ENCODE measurements at regions not wholly inside any gene's neighbourhood (a gene's known extent, or its start where the extent isn't known, plus 50 kb on each side); places are given as distances from the start of the nearest gene placed in this dataset.

DNA sequence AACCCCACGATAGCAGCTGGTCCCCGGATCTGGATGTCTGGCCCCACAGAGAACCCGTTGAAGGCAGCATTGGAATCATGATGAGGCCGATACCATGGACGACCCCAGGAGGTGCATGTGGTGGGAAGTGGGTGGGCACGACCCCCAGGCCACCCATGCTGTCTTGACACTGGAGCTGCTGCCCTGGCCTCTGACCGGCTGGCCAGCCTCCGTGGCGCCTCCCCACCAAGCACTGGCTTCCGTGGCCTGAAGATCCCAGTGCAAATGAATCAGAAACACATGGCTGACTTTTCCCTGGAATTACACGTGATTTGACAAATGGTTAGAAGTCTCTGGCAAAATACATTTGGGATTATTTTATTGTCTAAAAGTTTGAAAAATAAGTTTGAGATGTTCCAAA lies 259.0 kb upstream of the IRX1 start:
- DNase-seq (ENCODE audit: low spot score in 2 of 2), result no peak
- Histone ChIP-seq H3K4me1 (no peaks in the 10 kb centered on the region), H3K9me3 (no peaks in the 10 kb centered on the region), H3K36me3 (no peaks in the 10 kb centered on the region), H3K4me3 (no peak overlapping the region), H3K27me3 (no peaks in the 10 kb centered on the region), H3K27ac (no peak overlapping the region)
- TF ChIP-seq, protein P1, sequence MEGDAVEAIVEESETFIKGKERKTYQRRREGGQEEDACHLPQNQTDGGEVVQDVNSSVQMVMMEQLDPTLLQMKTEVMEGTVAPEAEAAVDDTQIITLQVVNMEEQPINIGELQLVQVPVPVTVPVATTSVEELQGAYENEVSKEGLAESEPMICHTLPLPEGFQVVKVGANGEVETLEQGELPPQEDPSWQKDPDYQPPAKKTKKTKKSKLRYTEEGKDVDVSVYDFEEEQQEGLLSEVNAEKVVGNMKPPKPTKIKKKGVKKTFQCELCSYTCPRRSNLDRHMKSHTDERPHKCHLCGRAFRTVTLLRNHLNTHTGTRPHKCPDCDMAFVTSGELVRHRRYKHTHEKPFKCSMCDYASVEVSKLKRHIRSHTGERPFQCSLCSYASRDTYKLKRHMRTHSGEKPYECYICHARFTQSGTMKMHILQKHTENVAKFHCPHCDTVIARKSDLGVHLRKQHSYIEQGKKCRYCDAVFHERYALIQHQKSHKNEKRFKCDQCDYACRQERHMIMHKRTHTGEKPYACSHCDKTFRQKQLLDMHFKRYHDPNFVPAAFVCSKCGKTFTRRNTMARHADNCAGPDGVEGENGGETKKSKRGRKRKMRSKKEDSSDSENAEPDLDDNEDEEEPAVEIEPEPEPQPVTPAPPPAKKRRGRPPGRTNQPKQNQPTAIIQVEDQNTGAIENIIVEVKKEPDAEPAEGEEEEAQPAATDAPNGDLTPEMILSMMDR (IDR thresholded peaks at IDR 0.05), result no peak
- intact Hi-C loops (cut with DNase I), result no loop called here

DNA sequence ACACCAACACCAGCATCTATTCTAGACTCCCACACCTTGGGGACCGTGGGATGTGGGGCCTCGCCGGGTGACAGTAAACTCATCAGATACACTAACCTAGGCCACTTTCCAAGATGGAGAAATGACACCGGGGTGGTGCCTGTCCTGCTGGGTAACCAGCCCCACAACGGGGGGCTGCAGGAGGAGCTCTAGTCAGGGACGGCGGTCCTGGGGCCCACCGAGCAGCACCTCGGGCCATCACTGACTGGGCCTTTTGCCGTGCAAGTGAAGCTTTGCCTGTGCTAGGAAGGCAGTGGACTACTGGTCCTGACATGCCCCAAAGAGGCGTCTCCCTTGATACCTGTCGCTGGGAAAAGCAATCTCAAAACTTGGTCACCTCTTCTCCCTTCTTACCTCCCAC lies 260.3 kb upstream of the IRX1 start:
- no peak for DNase-seq (ENCODE audit: low spot score in 2 of 2)
- Histone ChIP-seq H3K4me3 (no peak overlapping the region), H3K27me3 (no peaks in the 10 kb centered on the region), H3K9me3 (no peaks in the 10 kb centered on the region), H3K4me1 (no peaks in the 10 kb centered on the region), H3K36me3 (no peaks in the 10 kb centered on the region), H3K27ac (no peak overlapping the region)
- intact Hi-C loops (cut with DNase I), result no loop called here
- TF ChIP-seq, protein P1 (IDR thresholded peaks at IDR 0.05), result no peak

DNA sequence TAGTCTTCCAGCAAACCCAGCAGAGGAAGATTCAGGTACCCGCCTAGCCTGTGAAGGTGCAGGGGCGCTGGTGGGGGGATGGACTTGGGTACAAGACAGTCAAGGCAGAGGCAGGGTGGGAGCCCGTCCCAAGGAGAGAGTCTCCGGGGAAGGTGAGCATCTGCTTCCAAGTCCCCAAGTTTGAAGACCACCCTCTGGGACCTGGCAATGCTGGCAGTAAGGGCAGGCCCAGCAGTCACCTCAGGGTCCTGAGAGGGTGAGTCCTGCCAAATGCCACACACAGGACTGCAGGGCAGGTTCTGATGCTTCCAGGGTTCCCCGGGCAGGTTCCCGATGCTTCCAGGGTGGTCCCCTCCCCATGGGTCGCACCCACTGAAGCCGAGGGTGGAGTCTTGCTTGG lies 261.8 kb upstream of the IRX1 start:
- H3K27ac ChIP-seq, result no peak overlapping the region
- intact Hi-C loops (cut with DNase I), result no loop called here
- DNase-seq (ENCODE audit: low spot score in 2 of 2), result no peak
- H3K9me3 ChIP-seq, result no peaks in the 10 kb centered on the region
- no peak overlapping the region for H3K4me3 ChIP-seq
- no peaks in the 10 kb centered on the region for H3K36me3 ChIP-seq
- no peaks in the 10 kb centered on the region for H3K4me1 ChIP-seq
- TF ChIP-seq, protein P1 (IDR thresholded peaks at IDR 0.05), result no peak
- no peaks in the 10 kb centered on the region for H3K27me3 ChIP-seq

DNA sequence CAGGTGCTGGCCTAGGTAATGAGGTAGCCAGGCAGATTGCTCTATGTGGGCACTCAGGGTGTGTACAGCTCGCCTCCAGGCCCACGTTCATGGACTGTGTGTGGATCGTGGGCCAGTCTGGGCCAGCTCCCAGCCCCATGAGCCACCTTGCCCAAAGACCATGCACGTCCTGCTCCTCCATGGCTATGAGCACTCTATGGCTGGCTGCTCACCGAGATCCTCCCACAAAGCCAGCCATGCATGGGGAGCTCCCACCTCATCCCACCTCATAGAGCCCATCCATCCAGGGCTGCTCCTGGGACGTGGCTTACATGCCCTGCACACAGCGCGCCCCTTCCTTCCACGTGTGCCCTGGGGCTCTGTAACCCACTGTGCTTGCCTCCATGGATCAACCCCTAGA lies 262.5 kb upstream of the IRX1 start:
- H3K4me1 ChIP-seq, result no peaks in the 10 kb centered on the region
- H3K27me3 ChIP-seq, result no peaks in the 10 kb centered on the region
- intact Hi-C loops (cut with DNase I), result no loop called here
- H3K36me3 ChIP-seq, result no peaks in the 10 kb centered on the region
- TF ChIP-seq, protein P1 (IDR thresholded peaks at IDR 0.05), result no peak
- DNase-seq (ENCODE audit: low spot score in 2 of 2), result no peak
- no peaks in the 10 kb centered on the region for H3K9me3 ChIP-seq
- no peak overlapping the region for H3K27ac ChIP-seq
- no peak overlapping the region for H3K4me3 ChIP-seq

DNA sequence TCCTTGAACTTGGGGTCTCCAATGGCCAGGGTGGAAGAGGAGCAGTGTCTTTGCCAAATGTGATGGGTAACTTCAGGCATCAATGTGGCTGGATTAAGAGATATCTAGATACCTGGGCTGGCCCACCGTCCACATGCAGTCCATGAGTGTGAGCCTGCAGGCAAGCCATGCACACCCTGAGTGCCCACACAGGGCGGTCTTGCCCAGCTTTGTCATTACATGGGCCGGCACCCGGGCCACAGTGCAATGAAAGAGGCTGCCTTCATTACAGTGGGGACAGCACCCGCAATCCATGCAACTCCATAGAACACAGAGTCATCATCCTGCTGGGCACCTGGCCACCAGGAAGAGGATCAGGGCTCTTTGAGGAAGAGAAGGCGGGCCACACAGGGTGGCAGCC lies 263.8 kb upstream of the IRX1 start:
- intact Hi-C loops (cut with DNase I), result no loop called here

DNA sequence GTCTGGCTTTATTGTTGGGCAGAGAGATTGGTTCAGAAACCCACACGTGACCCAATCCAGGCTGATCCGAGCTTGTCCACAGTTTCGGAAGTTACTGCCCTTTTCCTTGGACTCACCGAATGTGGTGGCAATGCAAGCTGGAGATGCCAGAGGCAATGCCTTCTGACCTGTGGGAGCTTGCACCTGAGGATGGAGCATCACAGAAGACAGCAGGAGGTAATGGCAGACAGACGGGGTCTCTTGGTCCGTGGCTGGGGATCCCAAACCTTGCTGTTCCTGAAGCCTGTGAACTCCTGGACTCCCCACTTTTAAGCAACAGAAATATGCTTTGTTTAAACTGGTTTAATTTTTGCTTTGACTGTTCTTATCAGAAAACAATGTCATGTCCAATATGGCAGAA lies 265.2 kb upstream of the IRX1 start:
- H3K36me3 ChIP-seq, result no peaks in the 10 kb centered on the region
- H3K27me3 ChIP-seq, result no peaks in the 10 kb centered on the region
- H3K4me3 ChIP-seq, result no peak overlapping the region
- DNase-seq (ENCODE audit: low spot score in 2 of 2), result no peak
- intact Hi-C loops (cut with DNase I), result no loop called here
- no peaks in the 10 kb centered on the region for H3K9me3 ChIP-seq
- H3K27ac ChIP-seq, result no peak overlapping the region
- TF ChIP-seq, protein P1 (IDR thresholded peaks at IDR 0.05), result no peak
- H3K4me1 ChIP-seq, result no peaks in the 10 kb centered on the region

More for the DNA sequence above, 263.8 kb upstream of the IRX1 start:
- no peak for DNase-seq (ENCODE audit: low spot score in 2 of 2)
- H3K36me3 ChIP-seq, result no peaks in the 10 kb centered on the region
- TF ChIP-seq, protein P1 (IDR thresholded peaks at IDR 0.05), result no peak
- no peaks in the 10 kb centered on the region for H3K4me1 ChIP-seq
- no peaks in the 10 kb centered on the region for H3K27me3 ChIP-seq
- no peak overlapping the region for H3K4me3 ChIP-seq
- H3K9me3 ChIP-seq, result no peaks in the 10 kb centered on the region
- no peak overlapping the region for H3K27ac ChIP-seq

All from ascending aorta (tissue), 2 donors.